ENCODE measurements at regions not wholly inside any gene's neighbourhood (a gene's known extent, or its start where the extent isn't known, plus 50 kb on each side); places are given as distances from the start of the nearest gene placed in this dataset.

- no peak overlapping the region for H4K5ac ChIP-seq (ENCODE audit: insufficient read length, low read depth, low read length)
- H3K4me2 ChIP-seq (ENCODE audit: insufficient read depth, insufficient read length, low read length) = no peak overlapping the region
- H3T11ph ChIP-seq (ENCODE audit: low read length) = no peak overlapping the region
- no peak overlapping the region for H2BK120ac ChIP-seq (ENCODE audit: low read depth, low read length, poor library complexity, severe bottlenecking)
- H3K36me3 Mint-ChIP-seq (ENCODE audit: insufficient read depth in 1 of 3, low read depth in 3 of 3) = no peaks in the 10 kb centered on the region
- no peak overlapping the region for H3K14ac ChIP-seq (ENCODE audit: insufficient read depth, low read length)
- H3K23ac ChIP-seq (ENCODE audit: insufficient read length, low read depth, low read length) = no peak overlapping the region
- no peaks in the 10 kb centered on the region for H3K79me1 ChIP-seq (ENCODE audit: insufficient read depth, low read depth, low read length, poor library complexity, severe bottlenecking)
- no peak overlapping the region for H3K27ac ChIP-seq (ENCODE audit: insufficient read length, low read depth, low read length)
- no peak overlapping the region for H2AK5ac ChIP-seq (ENCODE audit: insufficient read length, low read length)
- no peaks in the 10 kb centered on the region for H3K9me3 ChIP-seq (ENCODE audit: control insufficient read depth, low read depth, low read length)
- H3K27me3 Mint-ChIP-seq (ENCODE audit: low read depth) = no peaks in the 10 kb centered on the region; the same call in 1 of the 2 replicates
- no peak overlapping the region for H2BK12ac ChIP-seq (ENCODE audit: insufficient read length, low read depth, low read length)
- H3K56ac ChIP-seq (ENCODE audit: insufficient read length, low read depth, low read length) = no peak overlapping the region
- no peaks in the 10 kb centered on the region for H3K9me3 Mint-ChIP-seq
- H2AFZ ChIP-seq (ENCODE audit: low read length) = no peak overlapping the region
- no peak overlapping the region for H3K9ac ChIP-seq (ENCODE audit: extremely low read depth, insufficient read length, low read length)
- no peak overlapping the region for H2BK15ac ChIP-seq (ENCODE audit: low read depth, low read length)
- no peaks in the 10 kb centered on the region for H3K23me2 ChIP-seq (ENCODE audit: insufficient read length, low read depth, low read length, poor library complexity, severe bottlenecking)
- no peak overlapping the region for H3K27ac Mint-ChIP-seq
- no peaks in the 10 kb centered on the region for H3K79me2 ChIP-seq (ENCODE audit: insufficient read depth, low read length)
- no peak for TF ChIP-seq CTCF (conservative IDR thresholded peaks at IDR 0.05)
- H4K8ac ChIP-seq (replicated peaks; ENCODE audit: insufficient read length, low read depth, low read length) = no peak overlapping the region
- H3K4me1 Mint-ChIP-seq = peaks cover 6% of the 10 kb centered on the region in 2 experiments
- H3K4me3 Mint-ChIP-seq = no peak overlapping the region
- H2BK5ac ChIP-seq (ENCODE audit: insufficient read length, low read length) = no peak overlapping the region
- no peaks in the 10 kb centered on the region for H3K4me1 ChIP-seq (ENCODE audit: insufficient read depth, low read length)
- H2BK20ac ChIP-seq (ENCODE audit: low read depth, low read length, poor library complexity, severe bottlenecking) = no peak overlapping the region
- H3K18ac ChIP-seq (ENCODE audit: insufficient read length, low read depth, low read length) = no peak overlapping the region
- H4K91ac ChIP-seq (ENCODE audit: insufficient read length, low read depth, low read length) = no peak overlapping the region
- no peak for DNase-seq
- H3K4ac ChIP-seq (ENCODE audit: low read depth, low read length) = no peak overlapping the region
- H4K20me1 ChIP-seq (ENCODE audit: control insufficient read depth, insufficient read depth, insufficient read length) = no peaks in the 10 kb centered on the region
- H3K27me3 ChIP-seq (ENCODE audit: insufficient read depth, low read length) = no peaks in the 10 kb centered on the region
Observed at GRCh38 chr4:14898989-14899388, 103.3 kb upstream of the CPEB2 start.

Measured in H9 (cell line).